ENCODE measurements at regions not wholly inside any gene's neighbourhood (a gene's known extent, or its start where the extent isn't known, plus 50 kb on each side); places are given as distances from the start of the nearest gene placed in this dataset.

DNA sequence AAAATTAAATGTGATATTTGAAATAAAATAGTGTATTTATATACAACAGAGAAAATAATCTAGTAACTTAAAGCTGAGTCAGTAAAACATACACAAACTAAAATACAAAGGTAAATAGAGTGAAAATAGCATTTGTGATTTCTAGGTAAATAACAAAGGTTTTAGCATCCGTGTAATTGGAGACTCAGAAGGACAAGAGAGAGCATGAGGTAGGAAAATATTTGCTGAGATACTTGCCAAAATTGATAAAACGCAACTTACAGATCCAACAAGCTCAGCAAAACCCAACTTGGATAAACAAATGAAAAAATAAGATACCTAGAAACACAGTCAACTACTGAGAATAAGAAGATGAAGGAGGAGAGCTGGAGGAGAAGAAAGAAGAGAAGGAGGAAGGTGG is 634.7 kb upstream of the CCDC179 start:
- Histone ChIP-seq H4K20me1 (ENCODE audit: insufficient read depth) (no peaks in the 10 kb centered on the region), H3K79me2 (ENCODE audit: low read depth) (no peaks in the 10 kb centered on the region), H3K4me2 (no peak overlapping the region), H3K4me3 (no peak overlapping the region), H3K27ac (no peak overlapping the region), H3K27me3 (ENCODE audit: insufficient read depth, low read depth) (no peaks in the 10 kb centered on the region), H3K9me2 (ENCODE audit: insufficient read depth) (no peaks in the 10 kb centered on the region; the same call in 1 of the 2 replicates), H2AFZ (no peak overlapping the region), H3K36me3 (ENCODE audit: low read depth) (no peaks in the 10 kb centered on the region), H3K9me3 (ENCODE audit: insufficient read depth, low read depth) (no peaks in the 10 kb centered on the region), H3K4me1 (replicated peaks; ENCODE audit: insufficient read depth) (no peaks in the 10 kb centered on the region), H3F3A (ENCODE audit: insufficient read depth, low read depth) (no peaks in the 10 kb centered on the region)
- intact Hi-C loops (cut with micrococcal nuclease; ENCODE audit: unreplicated experiment), result no loop called here
- BruUV-seq (replicated peaks), result no TSS peak
- POLR2A ChIA-PET (ENCODE audit: unreplicated experiment), result no interaction called here
- CTCF ChIA-PET, result no interaction called here
- DNase-seq, result no peak
- TF ChIP-seq EZH2 (IDR thresholded peaks at IDR 0.05; ENCODE audit: low read depth) (no peak), CTCF (conservative IDR thresholded peaks at IDR 0.05) (no peak)

- no peak overlapping the region for H3K27ac ChIP-seq
- no peaks in the 10 kb centered on the region for H3K9me3 ChIP-seq (ENCODE audit: insufficient read depth, low read depth)
- ChIA-PET CTCF (interaction anchor here (0.5 kb wide), 1 partner anchor 1217 kb away, joined by 5 read pairs; no protein-coding TSS in a partner anchor), POLR2A (ENCODE audit: unreplicated experiment) (no interaction called here)
- no peaks in the 10 kb centered on the region for H3K36me3 ChIP-seq (ENCODE audit: low read depth)
- BruUV-seq (replicated peaks), result no TSS peak
- no peak overlapping the region for H3K4me3 ChIP-seq
- H3K9me2 ChIP-seq (ENCODE audit: insufficient read depth), result no peaks in the 10 kb centered on the region
- no peak for DNase-seq
- no peaks in the 10 kb centered on the region for H3K27me3 ChIP-seq (ENCODE audit: insufficient read depth, low read depth)
- no peaks in the 10 kb centered on the region for H3K79me2 ChIP-seq (ENCODE audit: low read depth)
- no peaks in the 10 kb centered on the region for H3K4me1 ChIP-seq (replicated peaks; ENCODE audit: insufficient read depth)
- H3F3A ChIP-seq (ENCODE audit: insufficient read depth, low read depth), result no peaks in the 10 kb centered on the region
- TF ChIP-seq CTCF (conservative IDR thresholded peaks at IDR 0.05) (no peak), EZH2 (IDR thresholded peaks at IDR 0.05; ENCODE audit: low read depth) (no peak)
- intact Hi-C loops (cut with micrococcal nuclease; ENCODE audit: unreplicated experiment), result no loop called here
- H2AFZ ChIP-seq, result no peak overlapping the region
- no peaks in the 10 kb centered on the region for H4K20me1 ChIP-seq (ENCODE audit: insufficient read depth)
- no peak overlapping the region for H3K4me2 ChIP-seq
Measured at GRCh38 chr11:23496340-23496739, 636.1 kb upstream of the CCDC179 start.

DNA sequence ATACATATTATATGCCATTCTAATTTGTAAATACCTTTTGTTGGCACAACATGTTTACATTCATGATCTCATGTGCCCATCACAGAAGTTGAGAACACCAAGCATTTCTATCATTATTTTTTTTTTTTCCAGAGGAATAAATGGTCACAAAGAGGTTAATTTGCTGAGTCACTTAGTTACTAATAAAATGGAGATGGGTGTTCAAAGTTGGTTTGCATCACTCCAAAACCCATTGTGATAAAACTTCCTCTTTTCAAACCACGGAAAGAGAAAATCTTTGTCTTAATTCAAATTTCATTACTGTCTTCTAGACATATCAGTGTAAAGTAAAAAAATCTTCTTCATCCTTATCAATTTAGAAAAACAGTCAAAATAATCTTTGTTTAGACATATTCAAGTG is 636.8 kb upstream of the CCDC179 start:
- no peaks in the 10 kb centered on the region for H4K20me1 ChIP-seq (ENCODE audit: insufficient read depth)
- no peak overlapping the region for H3K4me3 ChIP-seq
- no peaks in the 10 kb centered on the region for H3K9me2 ChIP-seq (ENCODE audit: insufficient read depth)
- H2AFZ ChIP-seq, result no peak overlapping the region
- ChIA-PET CTCF (no interaction called here), POLR2A (ENCODE audit: unreplicated experiment) (no interaction called here)
- TF ChIP-seq CTCF (conservative IDR thresholded peaks at IDR 0.05) (no peak), EZH2 (IDR thresholded peaks at IDR 0.05; ENCODE audit: low read depth) (no peak)
- intact Hi-C loops (cut with micrococcal nuclease; ENCODE audit: unreplicated experiment), result no loop called here
- no peaks in the 10 kb centered on the region for H3F3A ChIP-seq (ENCODE audit: insufficient read depth, low read depth)
- H3K9me3 ChIP-seq (ENCODE audit: insufficient read depth, low read depth), result no peaks in the 10 kb centered on the region
- no peaks in the 10 kb centered on the region for H3K27me3 ChIP-seq (ENCODE audit: insufficient read depth, low read depth)
- no peak overlapping the region for H3K27ac ChIP-seq
- no peak for DNase-seq
- no peak overlapping the region for H3K4me2 ChIP-seq
- no TSS peak for BruUV-seq (replicated peaks)
- H3K36me3 ChIP-seq (ENCODE audit: low read depth), result no peaks in the 10 kb centered on the region
- no peaks in the 10 kb centered on the region for H3K4me1 ChIP-seq (replicated peaks; ENCODE audit: insufficient read depth)
- H3K79me2 ChIP-seq (ENCODE audit: low read depth), result no peaks in the 10 kb centered on the region

Data from PC-9 (cell line).